HG02642 (cell line): ENCODE measurements at regions not wholly inside any gene's neighbourhood (a gene's known extent, or its start where the extent isn't known, plus 50 kb on each side); places are given as distances from the start of the nearest gene placed in this dataset.
"Not testable (repeated sequence)": the region's sequence is repeated elsewhere in the genome, so short reads cannot be mapped to it uniquely, and the experiment has no call there.

ENCODE experiments used
- ATAC-seq: cut with Tn5 transposase; IDR thresholded peaks from one replicate; pipeline ENCODE4 v1.9.1; 2021; ENCODE audit warnings: mild to moderate bottlenecking; ENCODE audit not compliant: unreplicated experiment, poor library complexity

GRCh38 chr3:75564427-75564826 is 99.7 kb upstream of the FRG2C start:
- ATAC-seq: not testable (repeated sequence)

GRCh38 chr3:75572303-75572702 is 91.8 kb upstream of the FRG2C start:
- not testable (repeated sequence) for ATAC-seq

- ATAC-seq: not testable (repeated sequence)
Measured at GRCh38 chr3:75579091-75579490, 85.0 kb upstream of the FRG2C start.

- not testable (repeated sequence) for ATAC-seq
Measured at GRCh38 chr3:75579536-75579935, 84.6 kb upstream of the FRG2C start.

- peak; percentile 45 for ATAC-seq
Measured at GRCh38 chr3:75579981-75580782, 83.9 kb upstream of the FRG2C start.

- ATAC-seq: not testable (repeated sequence)
Measured at GRCh38 chr3:75582536-75582935, 81.6 kb upstream of the FRG2C start.

GRCh38 chr3:75583116-75583515 is 81.0 kb upstream of the FRG2C start:
- not testable (repeated sequence) for ATAC-seq

- ATAC-seq: not testable (repeated sequence)
Measured at GRCh38 chr3:75587695-75588094, 76.4 kb upstream of the FRG2C start.

GRCh38 chr3:75590382-75590781 is 73.7 kb upstream of the FRG2C start:
- not testable (repeated sequence) for ATAC-seq

GRCh38 chr3:75604286-75604934 is 59.7 kb upstream of the FRG2C start:
- not testable (repeated sequence) for ATAC-seq

- not testable (repeated sequence) for ATAC-seq
Measured at GRCh38 chr3:75607996-75608395, 56.1 kb upstream of the FRG2C start.

GRCh38 chr3:75609598-75609997 is 54.5 kb upstream of the FRG2C start:
- not testable (repeated sequence) for ATAC-seq

- no peak for ATAC-seq
Measured at GRCh38 chr3:75610773-75611172, 53.4 kb upstream of the FRG2C start.

GRCh38 chr3:75611724-75612460 is 52.2 kb upstream of the FRG2C start:
- ATAC-seq: not testable (repeated sequence)
